Ectodermal cell (in vitro differentiated cells): ENCODE measurements at regions not wholly inside any gene's neighbourhood (a gene's known extent, or its start where the extent isn't known, plus 50 kb on each side); places are given as distances from the start of the nearest gene placed in this dataset.

Experiments
- H3K27ac ChIP-seq: 2 replicates; pipeline ENCODE4 v1.7.0; 2013; ENCODE audit warnings: mild to moderate bottlenecking, low read depth, low read length; ENCODE audit not compliant: insufficient read depth, poor library complexity, severe bottlenecking
- H3K27me3 ChIP-seq: 2 replicates; pipeline ENCODE4 v1.7.0; 2013; ENCODE audit warnings: mild to moderate bottlenecking, low read length; ENCODE audit not compliant: insufficient read depth, control insufficient read depth, poor library complexity, severe bottlenecking
- H3K36me3 ChIP-seq: one replicate; pipeline ENCODE4 v1.7.0; 2013; ENCODE audit warnings: low read length; ENCODE audit not compliant: control insufficient read depth, insufficient read depth
- H3K4me1 ChIP-seq: one replicate; pipeline ENCODE4 v1.7.0; 2013; ENCODE audit warnings: low read length; ENCODE audit not compliant: control insufficient read depth, insufficient read depth
- H3K4me3 ChIP-seq: 2 replicates; pipeline ENCODE4 v1.7.0; 2013; ENCODE audit warnings: low read depth, low read length, control low read depth; ENCODE audit not compliant: insufficient read depth
- H3K9me3 ChIP-seq: 2 replicates; pipeline ENCODE4 v1.7.0; 2013; ENCODE audit warnings: mild to moderate bottlenecking, low read length, moderate library complexity; ENCODE audit not compliant: control insufficient read depth
- WGBS, 2 experiments: methylation state at CpG; one replicate each; pipeline ENCODE4 v1.1.7; 2013; ENCODE audit warnings: missing lambda C conversion rate in 2 of 2; 5-methylcytosine and 5-hydroxymethylcytosine counted together

GRCh38 chr3:19734453-19734852 is 199.6 kb downstream of the EFHB start:
- H3K27ac ChIP-seq, result no peak overlapping the region
- 96 to 97% methylated on average over 6 of the region's 6 CpGs for WGBS, 2 experiments
- H3K27me3 ChIP-seq, result no peaks in the 10 kb centered on the region
- no peak overlapping the region for H3K4me3 ChIP-seq
- peaks cover under 1% of the 10 kb centered on the region for H3K4me1 ChIP-seq
- H3K9me3 ChIP-seq, result no peaks in the 10 kb centered on the region
- H3K36me3 ChIP-seq, result no peaks in the 10 kb centered on the region

- H3K4me1 ChIP-seq, result no peaks in the 10 kb centered on the region
- H3K4me3 ChIP-seq, result no peak overlapping the region
- WGBS, 2 experiments, result 75 to 88% methylated on average over 3 of the region's 3 CpGs
- no peak overlapping the region for H3K27ac ChIP-seq
- H3K9me3 ChIP-seq, result no peaks in the 10 kb centered on the region
- no peaks in the 10 kb centered on the region for H3K36me3 ChIP-seq
- no peaks in the 10 kb centered on the region for H3K27me3 ChIP-seq
Observed at GRCh38 chr3:19725000-19725399, 209.0 kb downstream of the EFHB start.

GRCh38 chr3:19717736-19718135 is 216.3 kb downstream of the EFHB start:
- Histone ChIP-seq H3K27ac (no peak overlapping the region), H3K9me3 (no peaks in the 10 kb centered on the region), H3K4me1 (no peaks in the 10 kb centered on the region), H3K4me3 (no peak overlapping the region), H3K27me3 (no peaks in the 10 kb centered on the region), H3K36me3 (no peaks in the 10 kb centered on the region)

GRCh38 chr3:19711160-19711782 is 222.7 kb downstream of the EFHB start:
- Histone ChIP-seq H3K4me3 (no peak overlapping the region), H3K27ac (no peak overlapping the region), H3K27me3 (no peaks in the 10 kb centered on the region), H3K9me3 (no peaks in the 10 kb centered on the region), H3K4me1 (no peaks in the 10 kb centered on the region), H3K36me3 (no peaks in the 10 kb centered on the region)

GRCh38 chr3:19702416-19703078 is 231.5 kb downstream of the EFHB start:
- H3K27ac ChIP-seq, result no peak overlapping the region
- WGBS, 2 experiments, result 57% methylated on average over 60 of the region's 60 CpGs
- H3K4me3 ChIP-seq, result peak overlapping the region; percentile 46
- H3K4me1 ChIP-seq, result no peaks in the 10 kb centered on the region
- no peaks in the 10 kb centered on the region for H3K9me3 ChIP-seq
- H3K27me3 ChIP-seq, result no peaks in the 10 kb centered on the region
- H3K36me3 ChIP-seq, result no peaks in the 10 kb centered on the region

- 88 to 90% methylated on average over 2 of the region's 2 CpGs for WGBS, 2 experiments
- H3K36me3 ChIP-seq, result no peaks in the 10 kb centered on the region
- no peak overlapping the region for H3K4me3 ChIP-seq
- no peaks in the 10 kb centered on the region for H3K4me1 ChIP-seq
- H3K27ac ChIP-seq, result no peak overlapping the region
- no peaks in the 10 kb centered on the region for H3K9me3 ChIP-seq
- H3K27me3 ChIP-seq, result no peaks in the 10 kb centered on the region
Observed at GRCh38 chr3:19688767-19689166, 245.2 kb downstream of the EFHB start.

- no peaks in the 10 kb centered on the region for H3K9me3 ChIP-seq
- no peaks in the 10 kb centered on the region for H3K27me3 ChIP-seq
- 78 to 86% methylated on average over 2 of the region's 2 CpGs for WGBS, 2 experiments
- H3K27ac ChIP-seq, result no peak overlapping the region
- no peaks in the 10 kb centered on the region for H3K4me1 ChIP-seq
- no peak overlapping the region for H3K4me3 ChIP-seq
- H3K36me3 ChIP-seq, result no peaks in the 10 kb centered on the region
Observed at GRCh38 chr3:19668163-19668562, 265.9 kb downstream of the EFHB start.

GRCh38 chr3:19662486-19662885 is 271.5 kb downstream of the EFHB start:
- H3K9me3 ChIP-seq, result no peaks in the 10 kb centered on the region
- H3K27ac ChIP-seq, result no peak overlapping the region
- no peak overlapping the region for H3K4me3 ChIP-seq
- H3K4me1 ChIP-seq, result no peaks in the 10 kb centered on the region
- WGBS, 2 experiments, result 96 to 97% methylated on average over 6 of the region's 6 CpGs
- H3K27me3 ChIP-seq, result no peaks in the 10 kb centered on the region
- no peaks in the 10 kb centered on the region for H3K36me3 ChIP-seq

GRCh38 chr3:19652336-19652735 is 281.7 kb downstream of the EFHB start:
- H3K27me3 ChIP-seq, result no peaks in the 10 kb centered on the region
- H3K4me1 ChIP-seq, result no peaks in the 10 kb centered on the region
- H3K9me3 ChIP-seq, result no peaks in the 10 kb centered on the region
- H3K4me3 ChIP-seq, result no peak overlapping the region
- no peak overlapping the region for H3K27ac ChIP-seq
- H3K36me3 ChIP-seq, result no peaks in the 10 kb centered on the region

GRCh38 chr3:19645093-19645492 is 288.9 kb downstream of the EFHB start:
- no peaks in the 10 kb centered on the region for H3K36me3 ChIP-seq
- 92 to 98% methylated on average over 1 to 2 of the region's 2 CpGs for WGBS, 2 experiments
- H3K4me3 ChIP-seq, result no peak overlapping the region
- H3K9me3 ChIP-seq, result no peaks in the 10 kb centered on the region
- no peaks in the 10 kb centered on the region for H3K4me1 ChIP-seq
- H3K27me3 ChIP-seq, result no peaks in the 10 kb centered on the region
- H3K27ac ChIP-seq, result no peak overlapping the region
